ENCODE measurements at regions not wholly inside any gene's neighbourhood (a gene's known extent, or its start where the extent isn't known, plus 50 kb on each side); places are given as distances from the start of the nearest gene placed in this dataset.
"Not testable (repeated sequence)": the region's sequence is repeated elsewhere in the genome, so short reads cannot be mapped to it uniquely, and the experiment has no call there.

DNA sequence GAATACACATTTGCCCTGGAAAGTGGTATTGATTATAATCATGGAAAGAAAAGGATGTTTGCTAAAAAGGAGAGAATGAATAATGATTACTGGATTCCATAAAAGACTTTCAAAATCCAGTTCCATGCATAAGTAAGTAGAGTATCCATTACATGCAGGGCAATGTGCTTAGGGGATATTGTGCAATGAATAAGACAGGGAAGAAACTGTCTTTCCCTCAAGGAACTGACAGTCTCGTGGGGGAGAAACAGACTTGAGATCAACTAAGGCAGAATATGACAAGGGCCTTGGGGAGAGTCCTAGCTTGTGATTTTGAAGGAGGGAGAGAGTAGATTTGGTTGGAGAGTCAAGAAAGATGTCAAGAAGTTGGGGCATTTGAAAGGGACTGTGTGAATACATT lies 130.6 kb downstream of the SPP2 start:
- no peak for DNase-seq

GRCh38 chr2:234179031-234179363 lies 128.5 kb downstream of the SPP2 start:
- no peak for DNase-seq

- no peak for DNase-seq
Measured at GRCh38 chr2:234178330-234179030, 128.0 kb downstream of the SPP2 start.

DNA sequence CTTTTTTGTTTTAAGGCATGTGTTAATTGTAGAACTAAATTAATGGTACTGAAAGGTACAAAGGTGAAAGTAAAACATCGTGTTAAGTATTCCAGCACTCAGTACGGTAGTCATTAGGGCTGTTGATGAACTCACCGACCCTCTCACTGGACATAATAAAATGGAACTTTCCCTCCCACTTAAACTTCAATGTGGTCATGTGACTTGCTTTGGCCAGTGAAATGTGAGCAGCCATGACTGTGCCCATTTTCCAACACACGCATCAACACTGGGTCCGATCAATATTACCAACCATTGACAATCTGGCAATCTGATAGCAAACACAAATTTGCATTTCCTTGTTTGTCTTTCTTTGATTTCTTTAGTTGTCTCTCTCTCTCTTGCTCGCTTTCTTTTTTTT lies 125.1 kb downstream of the SPP2 start:
- DNase-seq: no peak

GRCh38 chr2:234174742-234175141 lies 124.2 kb downstream of the SPP2 start:
- DNase-seq: no peak

- DNase-seq: no peak
Measured at GRCh38 chr2:234172532-234172931, 122.0 kb downstream of the SPP2 start.

- DNase-seq: no peak
Measured at GRCh38 chr2:234172066-234172465, 121.6 kb downstream of the SPP2 start.

DNA sequence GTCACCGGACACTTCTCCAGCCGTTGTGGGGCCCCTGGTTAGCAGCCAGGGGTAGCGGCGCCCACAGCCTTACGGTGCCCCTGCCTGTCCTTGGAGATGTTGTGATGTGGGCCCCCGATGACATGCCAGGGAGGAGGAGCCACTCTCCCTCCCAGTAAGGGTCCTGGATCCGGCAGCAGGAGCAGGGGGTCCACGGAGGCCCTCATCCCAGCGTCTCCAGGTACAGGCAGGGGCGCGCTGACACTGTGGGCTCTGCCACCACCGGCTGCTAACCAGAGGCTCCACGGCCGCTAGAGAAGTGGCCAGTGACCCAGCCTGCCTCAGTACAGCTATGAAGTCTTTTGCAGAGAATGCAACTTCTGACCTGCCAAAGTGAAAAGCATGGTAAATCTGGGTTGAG lies 121.2 kb downstream of the SPP2 start:
- DNase-seq: no peak

GRCh38 chr2:234169674-234170073 lies 119.2 kb downstream of the SPP2 start:
- no peak for DNase-seq

- not testable (repeated sequence) for DNase-seq
Measured at GRCh38 chr2:234168605-234169570, 118.4 kb downstream of the SPP2 start.

- no peak for DNase-seq
Measured at GRCh38 chr2:234166531-234166930, 116.0 kb downstream of the SPP2 start.

DNA sequence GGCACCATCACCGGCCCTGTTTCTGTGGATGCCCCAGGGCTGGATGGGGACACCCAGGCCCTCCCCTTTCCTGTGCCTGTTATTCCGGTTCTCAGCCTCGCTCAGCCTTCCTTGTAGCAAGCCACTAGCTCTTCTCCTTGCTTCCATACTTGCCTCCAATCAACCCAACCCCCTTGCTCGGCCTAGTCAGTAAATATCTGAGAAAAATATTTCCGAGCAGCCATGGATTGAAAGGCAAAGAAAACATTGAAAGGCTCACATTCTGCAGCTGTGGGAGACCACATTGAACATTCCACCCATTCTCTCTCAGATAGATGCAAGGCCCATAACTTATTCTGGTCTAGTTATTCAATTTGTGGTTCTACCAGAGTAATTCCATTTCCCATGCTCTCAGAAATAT lies 114.9 kb downstream of the SPP2 start:
- no peak for DNase-seq

GRCh38 chr2:234164493-234165413 lies 114.3 kb downstream of the SPP2 start:
- DNase-seq: peak; percentile 40

DNA sequence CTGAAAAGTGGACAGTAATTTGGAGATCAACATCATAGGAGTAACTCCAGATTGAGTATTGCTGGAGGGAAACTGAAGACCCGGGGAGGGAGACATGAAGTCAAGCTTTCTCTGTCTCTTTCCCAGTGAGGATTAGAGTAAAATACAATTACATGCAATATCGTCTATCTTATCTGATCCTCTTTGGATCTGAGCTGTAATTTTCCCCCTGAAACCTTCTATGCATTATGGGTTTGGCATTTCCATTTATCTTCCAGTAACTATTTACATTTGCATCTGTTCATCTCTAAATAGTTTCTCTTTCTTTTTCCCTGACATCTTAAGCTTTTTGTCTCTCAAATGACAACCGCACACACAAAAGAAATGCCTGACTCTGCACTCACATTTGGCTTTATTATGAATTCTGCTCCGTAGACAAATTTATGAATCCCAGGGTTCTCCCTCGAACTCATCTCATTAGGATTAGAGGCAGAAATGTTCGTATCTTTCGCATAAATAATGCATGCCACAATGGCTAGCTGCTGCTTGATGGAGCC lies 113.1 kb downstream of the SPP2 start:
- no peak for DNase-seq

DNA sequence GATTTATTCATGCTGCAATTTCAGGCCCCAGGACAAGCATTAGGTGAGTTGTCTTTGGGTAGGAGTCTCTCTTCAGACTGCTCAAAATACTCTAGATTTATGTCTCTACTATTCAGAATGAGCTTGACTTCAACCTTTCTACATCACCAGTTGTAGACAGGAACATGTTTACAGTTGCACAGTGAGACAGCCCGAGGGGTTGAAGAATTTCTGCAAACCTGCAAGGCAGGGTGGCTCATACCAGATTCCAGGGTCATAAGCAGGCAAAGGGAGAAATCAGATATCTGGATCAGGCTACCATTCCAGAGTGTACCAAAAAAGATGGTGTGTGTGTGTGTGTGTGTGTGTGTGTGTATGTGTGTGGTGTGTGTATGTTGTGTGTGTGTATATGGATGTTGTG lies 112.4 kb downstream of the SPP2 start:
- no peak for DNase-seq

DNA sequence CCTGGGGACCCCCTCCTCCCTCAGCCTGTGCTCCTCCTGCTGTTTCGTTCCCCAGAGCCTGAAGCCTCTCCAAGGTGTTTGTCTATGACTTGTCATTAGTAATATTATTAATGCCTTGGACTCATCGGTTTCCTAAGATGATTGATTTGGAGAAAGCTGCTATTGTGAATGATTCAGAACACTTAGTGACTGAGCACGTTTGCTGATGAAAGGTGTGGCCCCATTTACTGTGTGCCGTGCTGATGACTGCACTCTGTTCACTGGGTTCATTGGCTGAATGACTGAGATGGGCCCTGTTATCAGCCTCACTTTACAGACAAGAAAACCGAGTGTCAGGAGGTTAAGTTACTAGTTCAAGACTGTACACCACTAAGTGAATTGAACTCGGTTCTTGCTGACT lies 111.4 kb downstream of the SPP2 start:
- DNase-seq: no peak

GRCh38 chr2:234158812-234159211 lies 108.3 kb downstream of the SPP2 start:
- DNase-seq: no peak

GRCh38 chr2:234157817-234158588 lies 107.5 kb downstream of the SPP2 start:
- no peak for DNase-seq

DNA sequence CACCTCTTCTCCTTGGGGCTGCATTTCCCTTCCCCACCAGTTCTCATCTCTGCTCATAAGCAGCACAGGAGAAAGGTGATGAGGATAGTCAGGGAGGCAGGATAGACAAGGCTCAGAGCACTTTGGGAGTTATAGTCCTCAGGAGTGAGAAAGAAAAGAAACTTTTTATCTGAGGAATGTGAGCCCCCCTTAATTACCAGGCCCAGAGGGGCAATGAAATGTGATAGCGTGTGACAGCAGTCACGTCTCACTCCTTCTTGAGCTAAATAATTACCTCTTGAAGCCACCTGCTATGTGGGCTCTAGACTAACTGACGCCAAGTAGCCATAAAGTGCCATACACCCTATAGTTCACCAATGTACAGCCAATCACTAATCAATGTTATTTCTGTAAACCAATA lies 105.8 kb downstream of the SPP2 start:
- DNase-seq: no peak

DNA sequence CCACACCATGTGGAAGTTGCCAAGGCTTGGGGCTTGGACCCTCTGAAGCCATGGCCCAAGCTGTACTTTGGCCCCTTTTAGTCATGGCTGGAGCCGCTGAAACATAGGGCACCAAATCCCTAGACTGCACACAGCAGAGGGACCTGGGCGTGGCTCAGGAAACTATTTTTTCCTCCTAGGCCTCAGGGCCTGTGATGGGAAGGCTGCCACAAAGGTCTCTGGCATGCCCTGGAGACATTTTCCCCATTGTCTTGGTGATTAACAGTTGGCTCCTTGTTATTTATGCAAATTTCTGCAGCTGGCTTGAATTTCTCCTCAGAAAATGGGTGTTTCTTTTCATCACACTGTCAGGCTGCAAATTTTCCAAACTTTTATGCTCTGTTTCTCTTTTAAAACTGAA lies 102.3 kb downstream of the SPP2 start:
- not testable (repeated sequence) for DNase-seq

- DNase-seq: peak; percentile 76
Measured at GRCh38 chr2:234147335-234147861, 96.9 kb downstream of the SPP2 start.

All from central memory CD4-positive, alpha-beta T cell (primary cell).